GM12878 (cell line): ENCODE measurements at regions not wholly inside any gene's neighbourhood (a gene's known extent, or its start where the extent isn't known, plus 50 kb on each side); places are given as distances from the start of the nearest gene placed in this dataset.

Experiments
- ATAC-seq: fragments of 200-7000 bp; cut with Tn5 transposase; 3 replicates; pipeline ENCODE4 v1.9.1; 2020; ENCODE audit warnings: mild to moderate bottlenecking, moderate library complexity
- BruUV-seq: library from RNA; stranded (reverse); fragments of 400-500 nt; replicated peaks from 2 replicates; lab custom pipeline; 2021; lab: Mats Ljungman, UMichigan
- CTCF ChIA-PET: fragments of 300-600 bp; sonication (Branson Sonifier 250); formaldehyde crosslinking; extraction: SDS; loops from one replicate; lab custom pipeline; 2021; ENCODE audit warnings: inconsistent platforms; lab: Yijun Ruan, JAX
- POLR2A ChIA-PET: fragments of 350-600 bp; formaldehyde crosslinking; extraction: SDS; loops from one replicate; lab custom pipeline; 2021; ENCODE audit warnings: inconsistent platforms; lab: Charles Lee
- RAD21 ChIA-PET: fragments of 300-600 bp; sonication (Branson Sonifier 250); formaldehyde crosslinking; loops from one replicate; lab custom pipeline; 2023; ENCODE audit warnings: antibody characterized with exemption; ENCODE audit not compliant: unreplicated experiment; lab: Charles Lee
- SMC1A ChIA-PET: fragments of 300-600 bp; sonication (Branson Sonifier 250); formaldehyde crosslinking; loops from one replicate; lab custom pipeline; 2023; ENCODE audit not compliant: unreplicated experiment, uncharacterized antibody; lab: Charles Lee
- DNase-seq: peaks from one replicate; pipeline ENCODE4 v3.0.0-alpha.2; 2011; ENCODE audit warnings: low read depth, low spot score
- FAIRE-seq: peaks from 3 replicates; lab custom pipeline; 2011; peaks lifted over from hg19 to GRCh38; lab: Jason Lieb, UNC
- H2AFZ ChIP-seq: 2 replicates; pipeline ENCODE4 v1.6.0; 2011; ENCODE audit warnings: low read depth, low read length, control low read depth; ENCODE audit not compliant: control insufficient read depth
- H3K27ac ChIP-seq: 2 replicates; pipeline ENCODE4 v1.5.1; 2011; ENCODE audit warnings: control low read depth; ENCODE audit not compliant: control insufficient read depth, insufficient read depth
- H3K27me3 ChIP-seq, 2 experiments: replicated peaks in 1 of 2; 2 replicates each; pipeline versions ENCODE4 v1.6.0 to v1.6.1; 2011; ENCODE audit warnings: low read length in 1 of 2; ENCODE audit not compliant: control insufficient read depth in 2 of 2, insufficient read depth in 2 of 2
- H3K36me3 ChIP-seq, 2 experiments: 2 replicates each; pipeline ENCODE4 v1.5.1; 2011; ENCODE audit warnings: low read length in 1 of 2; ENCODE audit not compliant: control insufficient read depth in 2 of 2, insufficient read depth in 2 of 2
- H3K4me1 ChIP-seq: 2 replicates; pipeline ENCODE4 v1.6.1; 2011; ENCODE audit warnings: mild to moderate bottlenecking, low read length, moderate library complexity, mixed read lengths; ENCODE audit not compliant: control insufficient read depth, insufficient read depth
- H3K4me2 ChIP-seq: 2 replicates; pipeline ENCODE4 v1.6.0; 2011; ENCODE audit warnings: control low read depth; ENCODE audit not compliant: control insufficient read depth, insufficient read depth
- H3K4me3 ChIP-seq: fragments of 200-600 bp; sonication (generic); 2 replicates; pipeline ENCODE4 v1.5.1; 2016
- H3K79me2 ChIP-seq: 2 replicates; pipeline ENCODE4 v1.6.0; 2011; ENCODE audit warnings: low read length; ENCODE audit not compliant: control insufficient read depth, insufficient read depth
- H3K9ac ChIP-seq: 2 replicates; pipeline ENCODE4 v1.8.0; 2011; ENCODE audit warnings: low read length, control low read depth, mixed read lengths; ENCODE audit not compliant: control insufficient read depth, insufficient read depth
- H3K9me3 ChIP-seq: replicated peaks from 3 replicates; pipeline ENCODE4 v1.5.1; 2011; ENCODE audit warnings: mild to moderate bottlenecking, low read length; ENCODE audit not compliant: control insufficient read depth, insufficient read depth
- H4K20me1 ChIP-seq: 2 replicates; pipeline ENCODE4 v1.6.0; 2011; ENCODE audit not compliant: control insufficient read depth, insufficient read depth
- BCL11A ChIP-seq: IDR thresholded peaks from 2 replicates; pipeline ENCODE4 v1.6.1; 2011; ENCODE audit warnings: low read depth, low read length
- HDAC2 ChIP-seq: fragments of 200-600 bp; sonication (generic); IDR thresholded peaks from 2 replicates; pipeline ENCODE4 v1.6.1; 2017
- IRF4 ChIP-seq: IDR thresholded peaks from 2 replicates; pipeline ENCODE4 v1.6.1; 2011; ENCODE audit warnings: low read depth, low read length
- YBX1 ChIP-seq: fragments of 450-650 bp; IDR thresholded peaks from 2 replicates; pipeline ENCODE4 v1.6.1; 2016; ENCODE audit warnings: antibody characterized with exemption
- WGBS: methylation state at CpG from one replicate; pipeline ENCODE4 v1.1.6; 2016; ENCODE audit warnings: low lambda C conversion rate; ENCODE audit not compliant: insufficient replicate concordance, insufficient coverage; ENCODE audit errors: missing lambda C conversion rate; 5-methylcytosine and 5-hydroxymethylcytosine counted together
- in situ Hi-C: fragments of 300-500 bp; cut with MboI; formaldehyde crosslinking; loops from 9 replicates; pipeline ENCODE4 v1.14.3; 2018; ENCODE audit warnings: mixed read lengths
- intact Hi-C: fragments of 100-400 bp; cut with micrococcal nuclease; formaldehyde crosslinking; loops from one replicate; pipeline ENCODE4 v1.14.2; 2022; ENCODE audit not compliant: unreplicated experiment
- TF ChIP-seq, protein P1 (sequence below): fragments of 450-650 bp; IDR thresholded peaks from 2 replicates; pipeline ENCODE4 v1.6.1; 2017; ENCODE audit warnings: mild to moderate bottlenecking, moderate library complexity

DNA sequence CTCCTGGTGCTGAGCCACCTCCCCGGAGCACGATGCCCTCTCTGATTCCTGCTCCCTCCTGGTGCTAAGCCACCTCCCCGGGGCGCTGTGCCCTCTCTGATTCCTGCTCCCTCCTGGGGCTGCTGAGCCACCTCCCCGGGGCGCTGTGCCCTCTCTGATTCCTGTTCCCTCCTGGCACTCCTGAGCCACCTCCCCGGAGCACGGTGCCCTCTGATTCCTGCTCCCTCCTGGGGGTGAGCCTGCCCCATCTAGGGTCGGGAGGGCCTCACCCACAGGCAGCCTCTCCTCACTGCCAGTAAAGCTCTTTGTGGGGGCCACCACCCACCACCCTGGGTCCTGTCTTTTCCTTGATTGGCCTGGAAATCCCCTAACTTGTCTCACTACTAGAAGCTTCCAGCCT lies 327.6 kb upstream of the SFSWAP start:
- 61% methylated on average over 9 of the region's 9 CpGs for WGBS
- Histone ChIP-seq H3K4me2 (no peak overlapping the region), H3K4me3 (no peak overlapping the region), H4K20me1 (no peaks in the 10 kb centered on the region), H2AFZ (no peak overlapping the region), H3K9ac (no peak overlapping the region), H3K4me1 (no peaks in the 10 kb centered on the region), H3K27me3 (no peaks in the 10 kb centered on the region), H3K9me3 (no peaks in the 10 kb centered on the region), H3K27ac (no peak overlapping the region), H3K36me3 (no peaks in the 10 kb centered on the region), H3K79me2 (no peaks in the 10 kb centered on the region)
- FAIRE-seq (no peak), ATAC-seq (no peak), DNase-seq (no peak)
- ChIA-PET SMC1A (no interaction called here), RAD21 (no interaction called here), CTCF (no interaction called here), POLR2A (no interaction called here)
- TF ChIP-seq YBX1 (no peak), HDAC2 (no peak), BCL11A (no peak), IRF4 (no peak)
- TF ChIP-seq, protein P1, sequence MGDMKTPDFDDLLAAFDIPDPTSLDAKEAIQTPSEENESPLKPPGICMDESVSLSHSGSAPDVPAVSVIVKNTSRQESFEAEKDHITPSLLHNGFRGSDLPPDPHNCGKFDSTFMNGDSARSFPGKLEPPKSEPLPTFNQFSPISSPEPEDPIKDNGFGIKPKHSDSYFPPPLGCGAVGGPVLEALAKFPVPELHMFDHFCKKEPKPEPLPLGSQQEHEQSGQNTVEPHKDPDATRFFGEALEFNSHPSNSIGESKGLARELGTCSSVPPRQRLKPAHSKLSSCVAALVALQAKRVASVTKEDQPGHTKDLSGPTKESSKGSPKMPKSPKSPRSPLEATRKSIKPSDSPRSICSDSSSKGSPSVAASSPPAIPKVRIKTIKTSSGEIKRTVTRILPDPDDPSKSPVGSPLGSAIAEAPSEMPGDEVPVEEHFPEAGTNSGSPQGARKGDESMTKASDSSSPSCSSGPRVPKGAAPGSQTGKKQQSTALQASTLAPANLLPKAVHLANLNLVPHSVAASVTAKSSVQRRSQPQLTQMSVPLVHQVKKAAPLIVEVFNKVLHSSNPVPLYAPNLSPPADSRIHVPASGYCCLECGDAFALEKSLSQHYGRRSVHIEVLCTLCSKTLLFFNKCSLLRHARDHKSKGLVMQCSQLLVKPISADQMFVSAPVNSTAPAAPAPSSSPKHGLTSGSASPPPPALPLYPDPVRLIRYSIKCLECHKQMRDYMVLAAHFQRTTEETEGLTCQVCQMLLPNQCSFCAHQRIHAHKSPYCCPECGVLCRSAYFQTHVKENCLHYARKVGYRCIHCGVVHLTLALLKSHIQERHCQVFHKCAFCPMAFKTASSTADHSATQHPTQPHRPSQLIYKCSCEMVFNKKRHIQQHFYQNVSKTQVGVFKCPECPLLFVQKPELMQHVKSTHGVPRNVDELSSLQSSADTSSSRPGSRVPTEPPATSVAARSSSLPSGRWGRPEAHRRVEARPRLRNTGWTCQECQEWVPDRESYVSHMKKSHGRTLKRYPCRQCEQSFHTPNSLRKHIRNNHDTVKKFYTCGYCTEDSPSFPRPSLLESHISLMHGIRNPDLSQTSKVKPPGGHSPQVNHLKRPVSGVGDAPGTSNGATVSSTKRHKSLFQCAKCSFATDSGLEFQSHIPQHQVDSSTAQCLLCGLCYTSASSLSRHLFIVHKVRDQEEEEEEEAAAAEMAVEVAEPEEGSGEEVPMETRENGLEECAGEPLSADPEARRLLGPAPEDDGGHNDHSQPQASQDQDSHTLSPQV = no peak
- no TSS peak for BruUV-seq
- intact Hi-C loops (no loop called here), in situ Hi-C loops (no loop called here)
